PC-9 (cell line): ENCODE measurements at regions not wholly inside any gene's neighbourhood (a gene's known extent, or its start where the extent isn't known, plus 50 kb on each side); places are given as distances from the start of the nearest gene placed in this dataset.

Source experiments
- BruUV-seq: library from RNA; stranded (reverse); fragments of 400-500 nt; replicated peaks from 2 replicates; lab custom pipeline; 2021; lab: Mats Ljungman, UMichigan
- CTCF ChIA-PET: fragments of 300-600 bp; sonication (Branson Sonifier 250); formaldehyde crosslinking; loops from one replicate; lab custom pipeline; 2022; ENCODE audit warnings: antibody characterized with exemption; lab: Charles Lee
- POLR2A ChIA-PET: fragments of 300-600 bp; sonication (Branson Sonifier 250); formaldehyde crosslinking; loops from one replicate; lab custom pipeline; 2022; ENCODE audit warnings: antibody characterized with exemption; ENCODE audit not compliant: unreplicated experiment; lab: Charles Lee
- DNase-seq, 2 experiments: peaks; one replicate each; pipeline versions ENCODE4 v3.0.0 to v3.0.0-alpha.2; 2015 to 2022; ENCODE audit warnings: mixed read lengths in 1 of 2
- H2AFZ ChIP-seq: fragments of 200-600 bp; sonication (generic); 2 replicates; pipeline ENCODE4 v1.8.1; 2017; ENCODE audit warnings: antibody characterized with exemption
- H3F3A ChIP-seq: fragments of 200-600 bp; sonication (generic); 2 replicates; pipeline ENCODE4 v1.8.1; 2017; ENCODE audit warnings: antibody characterized with exemption, mild to moderate bottlenecking, low read depth; ENCODE audit not compliant: insufficient read depth
- H3K27ac ChIP-seq: fragments of 200-600 bp; sonication (generic); 2 replicates; pipeline ENCODE4 v1.6.1; 2016; ENCODE audit warnings: mixed run types
- H3K27me3 ChIP-seq: fragments of 200-600 bp; sonication (generic); 2 replicates; pipeline ENCODE4 v1.6.1; 2016; ENCODE audit warnings: low read depth, mixed run types; ENCODE audit not compliant: insufficient read depth
- H3K36me3 ChIP-seq: fragments of 200-600 bp; sonication (generic); 2 replicates; pipeline ENCODE4 v1.6.1; 2016; ENCODE audit warnings: low read depth, mixed run types
- H3K4me1 ChIP-seq: fragments of 200-600 bp; sonication (generic); replicated peaks from 2 replicates; pipeline ENCODE4 v1.6.1; 2016; ENCODE audit warnings: mixed run types; ENCODE audit not compliant: insufficient read depth
- H3K4me2 ChIP-seq: fragments of 200-600 bp; sonication (generic); 2 replicates; pipeline ENCODE4 v1.6.1; 2017; ENCODE audit warnings: mixed run types
- H3K4me3 ChIP-seq: fragments of 200-600 bp; sonication (generic); 2 replicates; pipeline ENCODE4 v1.6.1; 2016; ENCODE audit warnings: mixed run types
- H3K79me2 ChIP-seq: fragments of 200-600 bp; sonication (generic); 2 replicates; pipeline ENCODE4 v1.6.1; 2017; ENCODE audit warnings: low read depth, mixed run types
- H3K9me2 ChIP-seq: fragments of 200-600 bp; sonication (generic); 2 replicates; pipeline ENCODE4 v1.8.1; 2017; ENCODE audit warnings: mild to moderate bottlenecking; ENCODE audit not compliant: insufficient read depth
- H3K9me3 ChIP-seq: fragments of 200-600 bp; sonication (generic); 2 replicates; pipeline ENCODE4 v1.8.1; 2016; ENCODE audit warnings: low read depth; ENCODE audit not compliant: insufficient read depth
- H4K20me1 ChIP-seq: fragments of 200-600 bp; sonication (generic); 2 replicates; pipeline ENCODE4 v1.8.1; 2017; ENCODE audit not compliant: insufficient read depth
- EZH2 ChIP-seq: fragments of 200-600 bp; sonication (generic); IDR thresholded peaks from 2 replicates; pipeline ENCODE4 v1.8.0; 2017; ENCODE audit warnings: antibody characterized with exemption, low read depth
- intact Hi-C: fragments of 100-400 bp; cut with micrococcal nuclease; formaldehyde crosslinking; loops from one replicate; pipeline ENCODE4 v1.10.0; 2022; ENCODE audit not compliant: unreplicated experiment
- TF ChIP-seq, protein P1 (sequence below): fragments of 200-600 bp; sonication (generic); conservative IDR thresholded peaks from 2 replicates; pipeline ENCODE4 v1.6.1; 2017; ENCODE audit warnings: mixed run types, antibody characterized with exemption, mild to moderate bottlenecking, moderate library complexity

DNA sequence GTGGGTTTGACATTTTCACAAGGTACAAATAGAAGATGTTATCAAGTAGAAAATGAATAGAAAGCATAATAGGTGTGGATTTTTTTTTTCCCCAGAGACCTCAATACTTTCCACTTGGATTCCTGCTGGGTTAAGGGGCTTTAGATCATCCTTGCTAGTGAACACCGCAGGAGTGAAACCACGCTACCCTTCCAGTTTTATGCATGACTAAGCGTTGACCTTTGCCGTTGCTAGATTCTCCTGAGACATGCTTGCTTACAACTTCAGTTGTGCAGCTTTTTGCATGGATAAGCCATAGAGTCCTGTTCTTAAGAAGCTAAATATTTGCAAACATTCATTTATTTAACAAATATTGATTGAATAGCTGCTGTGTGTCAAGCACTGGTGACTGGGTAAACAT is 299.7 kb upstream of the LMCD1 start:
- Histone ChIP-seq H3K4me3 (no peak overlapping the region), H3K27ac (no peak overlapping the region), H2AFZ (no peak overlapping the region), H3K27me3 (no peaks in the 10 kb centered on the region), H3K4me1 (no peaks in the 10 kb centered on the region), H3K4me2 (no peak overlapping the region), H3K36me3 (no peaks in the 10 kb centered on the region), H3K9me2 (no peaks in the 10 kb centered on the region), H4K20me1 (no peaks in the 10 kb centered on the region), H3K79me2 (no peaks in the 10 kb centered on the region), H3K9me3 (no peaks in the 10 kb centered on the region), H3F3A (no peaks in the 10 kb centered on the region)
- no TSS peak for BruUV-seq
- no peak for TF ChIP-seq EZH2
- TF ChIP-seq, protein P1, sequence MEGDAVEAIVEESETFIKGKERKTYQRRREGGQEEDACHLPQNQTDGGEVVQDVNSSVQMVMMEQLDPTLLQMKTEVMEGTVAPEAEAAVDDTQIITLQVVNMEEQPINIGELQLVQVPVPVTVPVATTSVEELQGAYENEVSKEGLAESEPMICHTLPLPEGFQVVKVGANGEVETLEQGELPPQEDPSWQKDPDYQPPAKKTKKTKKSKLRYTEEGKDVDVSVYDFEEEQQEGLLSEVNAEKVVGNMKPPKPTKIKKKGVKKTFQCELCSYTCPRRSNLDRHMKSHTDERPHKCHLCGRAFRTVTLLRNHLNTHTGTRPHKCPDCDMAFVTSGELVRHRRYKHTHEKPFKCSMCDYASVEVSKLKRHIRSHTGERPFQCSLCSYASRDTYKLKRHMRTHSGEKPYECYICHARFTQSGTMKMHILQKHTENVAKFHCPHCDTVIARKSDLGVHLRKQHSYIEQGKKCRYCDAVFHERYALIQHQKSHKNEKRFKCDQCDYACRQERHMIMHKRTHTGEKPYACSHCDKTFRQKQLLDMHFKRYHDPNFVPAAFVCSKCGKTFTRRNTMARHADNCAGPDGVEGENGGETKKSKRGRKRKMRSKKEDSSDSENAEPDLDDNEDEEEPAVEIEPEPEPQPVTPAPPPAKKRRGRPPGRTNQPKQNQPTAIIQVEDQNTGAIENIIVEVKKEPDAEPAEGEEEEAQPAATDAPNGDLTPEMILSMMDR = no peak
- intact Hi-C loops = no loop called here
- DNase-seq = peak in 1 of 2 experiments; percentile 5
- POLR2A ChIA-PET = no interaction called here
- CTCF ChIA-PET = interaction anchor here (0.7 kb wide), 1 partner anchor 38 kb away, joined by 3 read pairs; no protein-coding TSS in a partner anchor

DNA sequence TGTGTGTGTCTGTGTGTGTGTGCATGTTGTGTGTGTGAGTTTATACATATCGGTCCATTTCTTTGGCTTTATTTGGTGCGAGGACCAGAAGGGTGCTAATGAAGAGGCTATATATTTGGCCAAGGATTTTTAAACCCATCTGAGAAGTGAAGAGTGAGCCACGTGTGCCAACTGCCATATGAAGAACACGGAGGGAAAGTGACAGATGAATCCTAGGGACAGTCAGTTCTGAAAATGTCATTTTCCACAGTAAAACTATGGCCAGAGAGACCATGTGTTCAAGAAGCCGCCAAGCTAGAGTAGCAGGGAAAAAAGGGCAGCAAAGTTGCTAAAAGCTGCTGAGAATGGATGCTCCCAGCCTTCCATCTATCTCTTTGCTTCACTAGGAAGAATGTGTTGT is 297.3 kb upstream of the LMCD1 start:
- no peak overlapping the region for H3K4me3 ChIP-seq
- no TSS peak for BruUV-seq
- intact Hi-C loops = no loop called here
- no peaks in the 10 kb centered on the region for H4K20me1 ChIP-seq
- no peaks in the 10 kb centered on the region for H3F3A ChIP-seq
- H3K9me3 ChIP-seq = no peaks in the 10 kb centered on the region
- ChIA-PET CTCF (no interaction called here), POLR2A (no interaction called here)
- H3K9me2 ChIP-seq = no peaks in the 10 kb centered on the region
- H3K27ac ChIP-seq = no peak overlapping the region
- TF ChIP-seq, protein P1 = no peak
- TF ChIP-seq EZH2 = no peak
- no peak overlapping the region for H2AFZ ChIP-seq
- H3K4me2 ChIP-seq = no peak overlapping the region
- H3K79me2 ChIP-seq = no peaks in the 10 kb centered on the region
- no peak for DNase-seq
- H3K36me3 ChIP-seq = no peaks in the 10 kb centered on the region
- H3K4me1 ChIP-seq = no peaks in the 10 kb centered on the region
- H3K27me3 ChIP-seq = no peaks in the 10 kb centered on the region

DNA sequence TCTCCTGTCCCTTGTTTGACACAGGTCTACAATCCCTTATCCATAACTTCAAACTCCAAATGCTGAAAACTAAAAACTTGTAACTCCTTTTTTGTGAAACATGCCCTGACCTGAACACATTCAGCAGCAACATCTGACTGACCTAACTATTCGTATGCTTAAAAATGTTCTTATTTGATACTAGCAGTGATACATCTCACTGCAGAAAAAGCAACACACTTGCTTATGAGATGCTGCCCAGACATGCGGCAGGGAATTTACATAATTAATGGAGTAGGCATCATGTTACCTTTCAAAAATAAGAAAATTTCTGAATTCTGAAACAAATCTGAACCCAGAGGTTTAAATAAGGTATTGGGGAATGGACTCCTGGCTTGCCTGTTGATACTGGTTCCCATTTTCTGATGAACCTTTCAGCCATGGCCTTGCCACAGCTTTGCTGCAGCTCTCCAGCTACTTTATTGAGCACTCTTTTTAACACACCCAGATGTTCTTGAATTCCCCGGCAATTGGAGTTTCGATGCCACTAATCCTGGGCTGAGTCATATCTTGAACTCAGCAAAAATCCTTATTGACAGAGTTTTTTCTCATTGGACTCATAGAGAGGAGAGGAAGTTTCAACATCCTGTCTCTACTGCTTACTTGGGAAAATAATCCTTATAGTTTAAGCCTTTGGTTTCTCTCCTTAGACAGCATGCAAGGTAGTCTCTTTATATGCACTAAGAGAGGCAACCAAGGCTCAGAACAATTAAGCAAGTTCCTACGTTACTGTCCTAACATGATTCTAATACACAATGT is 296.6 kb upstream of the LMCD1 start:
- no peak overlapping the region for H3K4me3 ChIP-seq

More for the DNA sequence above, 296.6 kb upstream of the LMCD1 start:
- H3K4me1 ChIP-seq = no peaks in the 10 kb centered on the region
- no peaks in the 10 kb centered on the region for H3K9me2 ChIP-seq
- no peaks in the 10 kb centered on the region for H3K27me3 ChIP-seq
- no peak overlapping the region for H3K27ac ChIP-seq
- no peak overlapping the region for H2AFZ ChIP-seq
- DNase-seq = no peak
- no peaks in the 10 kb centered on the region for H3K79me2 ChIP-seq
- BruUV-seq = no TSS peak
- H3K4me2 ChIP-seq = no peak overlapping the region
- H4K20me1 ChIP-seq = no peaks in the 10 kb centered on the region
- CTCF ChIA-PET = no interaction called here
- H3K9me3 ChIP-seq = no peaks in the 10 kb centered on the region
- H3K36me3 ChIP-seq = no peaks in the 10 kb centered on the region
- no peak for TF ChIP-seq EZH2
- TF ChIP-seq, protein P1 = no peak
- POLR2A ChIA-PET = no interaction called here
- intact Hi-C loops = no loop called here
- H3F3A ChIP-seq = no peaks in the 10 kb centered on the region
